ENCODE measurements at regions not wholly inside any gene's neighbourhood (a gene's known extent, or its start where the extent isn't known, plus 50 kb on each side); places are given as distances from the start of the nearest gene placed in this dataset.

DNA sequence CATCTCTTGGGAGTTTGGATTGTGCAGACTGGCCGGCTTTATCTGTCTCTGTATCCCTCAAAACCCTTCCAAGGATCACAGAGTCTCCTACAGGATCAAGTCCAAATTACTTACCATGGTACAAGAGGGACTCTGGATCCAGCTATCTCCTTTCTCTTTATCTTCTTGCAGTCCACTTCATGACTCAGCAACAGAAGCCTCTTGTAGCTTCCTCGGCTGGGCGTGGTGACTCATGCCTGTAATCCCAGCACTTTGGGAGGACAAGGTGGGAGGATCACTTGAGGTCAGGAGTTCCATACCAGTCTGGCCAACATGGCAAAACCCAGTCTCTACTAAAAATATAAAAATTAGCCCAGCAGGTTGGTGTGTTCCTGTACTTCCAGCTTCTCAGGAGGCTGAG lies 189.7 kb downstream of the BCAT1 start:
- DNase-seq: peak; percentile 69

DNA sequence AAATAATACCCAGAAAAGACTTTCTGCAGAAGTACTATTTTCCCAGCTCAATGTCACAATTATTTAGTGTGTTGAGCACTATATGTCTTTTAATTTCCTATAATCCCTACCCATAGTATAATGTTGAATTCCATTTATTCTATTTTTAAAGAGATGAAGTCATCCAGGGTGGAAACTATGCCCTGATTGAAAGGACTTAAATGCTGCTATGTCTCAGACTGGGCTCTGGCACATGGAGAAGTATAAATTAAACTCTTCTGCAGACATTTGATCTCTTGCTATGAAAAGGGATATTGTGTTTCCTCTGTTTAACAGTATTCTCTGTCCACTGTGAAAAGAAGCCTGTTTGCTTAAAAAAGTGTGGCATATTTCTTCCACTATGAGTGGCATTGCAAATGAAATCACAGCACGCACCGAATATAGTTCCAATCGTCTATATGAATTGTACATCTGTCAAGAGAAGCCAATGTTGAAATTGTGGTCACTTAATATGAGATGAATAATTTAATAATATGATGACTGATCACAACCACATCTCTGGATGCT lies 192.3 kb downstream of the BCAT1 start:
- DNase-seq: no peak

DNA sequence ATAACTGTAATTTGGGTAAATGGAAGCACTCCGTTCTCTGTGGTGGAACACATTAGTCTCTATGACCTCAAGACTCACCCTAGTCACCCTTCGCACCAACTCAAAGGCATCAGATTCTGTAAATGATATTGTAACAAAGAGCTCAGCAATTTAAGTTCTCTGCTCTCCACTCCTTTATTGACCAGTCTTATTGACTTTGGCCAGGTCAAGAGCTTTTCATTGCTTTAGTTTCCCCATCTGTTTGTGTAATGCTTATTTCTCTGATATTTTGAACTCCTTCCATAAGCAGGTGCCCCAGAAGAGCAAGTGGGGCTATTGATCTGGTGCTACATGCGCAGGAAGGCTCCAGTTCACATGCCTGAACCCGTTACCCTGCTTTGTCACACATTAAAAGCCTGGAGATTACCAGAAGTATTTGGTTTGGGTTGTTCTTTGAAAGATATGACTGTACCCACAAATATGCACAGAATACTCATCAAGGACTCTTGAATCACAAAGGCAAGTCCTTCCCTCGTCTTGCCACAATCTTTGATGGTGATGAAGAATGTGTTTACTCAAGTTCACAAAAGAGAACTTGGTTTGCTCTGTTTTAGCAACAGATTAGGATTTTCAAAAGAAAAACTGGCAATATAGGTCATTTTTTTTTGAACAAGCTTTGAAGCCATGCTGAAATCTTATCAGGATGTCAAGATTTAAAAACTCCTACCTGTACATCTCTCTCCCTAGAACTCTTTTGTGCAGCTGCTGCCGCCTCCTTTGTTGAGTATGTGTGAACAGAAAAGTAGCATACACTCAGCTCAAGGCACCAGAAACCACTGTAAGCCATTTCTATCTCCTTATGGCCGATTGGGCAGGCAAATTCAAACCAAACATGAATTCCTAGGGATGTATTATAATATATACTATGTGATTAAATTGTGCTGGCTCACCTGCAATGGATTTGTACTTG lies 193.9 kb downstream of the BCAT1 start:
- peak; percentile 89 for DNase-seq

- no peak for DNase-seq
Observed at GRCh38 chr12:24752763-24753462, 196.0 kb downstream of the BCAT1 start.

DNA sequence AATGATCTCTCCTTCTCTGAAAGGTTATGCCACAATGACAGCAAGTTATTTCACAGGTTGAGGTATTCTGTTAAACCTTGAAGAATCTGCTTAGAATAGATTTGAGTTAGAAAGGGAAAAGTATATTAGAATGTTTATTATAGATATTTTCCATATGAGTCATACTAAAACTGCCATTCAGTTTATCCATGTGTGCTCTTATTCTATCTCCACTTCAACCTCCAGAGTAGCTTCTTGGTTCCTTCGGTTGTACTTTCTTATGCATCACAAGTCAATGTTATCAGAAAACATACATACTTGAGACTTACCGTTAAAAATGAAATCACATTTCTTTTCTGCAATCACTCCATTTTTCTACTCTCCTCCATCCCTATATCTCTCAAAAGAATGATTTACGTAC lies 197.7 kb downstream of the BCAT1 start:
- peak; percentile 25 for DNase-seq

GRCh38 chr12:24750263-24750662 lies 198.6 kb downstream of the BCAT1 start:
- no peak for DNase-seq

GRCh38 chr12:24749171-24749570 lies 199.7 kb downstream of the BCAT1 start:
- DNase-seq: no peak

DNA sequence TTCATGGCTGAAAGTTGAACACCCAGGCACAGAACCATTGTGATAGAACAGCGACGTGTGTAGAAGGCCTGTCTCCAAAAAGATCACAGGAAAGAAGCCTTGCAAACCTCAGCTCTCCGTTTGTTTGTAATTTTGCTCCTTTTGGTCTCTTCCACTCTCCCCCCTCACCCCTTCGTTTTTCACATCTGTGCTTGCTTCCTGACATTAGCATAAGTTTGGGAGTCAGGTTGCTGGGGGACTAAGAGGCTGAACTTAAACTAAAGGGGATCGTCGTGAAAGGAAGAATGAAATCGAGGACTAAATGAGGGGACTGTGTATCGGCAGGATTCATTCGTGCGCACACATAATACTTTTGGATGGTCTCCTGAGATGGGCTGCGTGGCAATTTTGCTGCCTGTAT lies 200.6 kb downstream of the BCAT1 start:
- DNase-seq: no peak

DNA sequence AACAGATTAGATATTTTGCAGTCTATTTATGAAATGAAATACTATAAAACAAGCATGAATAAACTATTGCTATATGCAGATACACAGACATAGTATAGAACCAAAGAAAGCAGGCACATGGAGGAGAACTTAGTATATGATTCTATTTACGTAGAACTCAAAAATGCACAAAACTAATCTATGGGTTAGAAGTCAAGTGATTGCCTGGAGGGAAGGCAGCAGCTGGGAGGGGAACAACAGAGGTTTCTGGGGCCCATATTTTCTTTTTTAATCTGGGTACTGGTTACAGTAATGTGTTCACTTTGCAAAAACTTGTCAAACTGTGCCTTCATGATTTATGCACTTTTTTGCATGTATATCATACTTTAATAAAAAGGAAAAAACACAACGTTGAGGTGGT lies 202.0 kb downstream of the BCAT1 start:
- no peak for DNase-seq

DNA sequence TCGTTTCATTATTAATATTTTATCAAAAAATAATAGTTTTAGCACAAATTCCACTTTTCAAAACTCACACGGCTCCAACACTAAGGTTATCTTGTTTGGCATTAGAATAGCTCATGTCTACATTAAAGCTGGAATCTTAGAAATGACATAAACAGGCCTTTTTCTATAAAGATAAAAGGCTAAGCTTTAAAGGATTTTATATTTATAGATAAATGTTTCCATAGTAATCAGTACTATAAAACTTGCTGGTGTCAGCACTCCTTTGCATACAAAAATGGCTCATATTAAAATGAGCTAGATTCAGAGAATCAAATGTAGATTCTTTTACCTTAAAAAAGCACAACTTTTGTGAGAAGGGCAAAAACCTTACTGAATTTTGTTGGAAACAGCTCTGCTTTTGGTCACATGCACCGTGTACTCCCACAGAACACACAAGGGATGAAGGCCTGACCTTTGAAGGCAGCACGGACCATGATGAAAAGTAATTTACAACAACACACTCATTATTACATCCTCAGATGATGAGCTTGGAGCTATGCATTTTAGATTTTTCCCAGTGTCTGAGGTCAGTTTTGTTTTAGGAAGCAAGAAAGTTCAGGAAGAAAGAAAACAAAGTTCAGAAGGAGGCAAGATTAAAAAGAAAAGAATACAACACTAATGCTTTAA lies 202.8 kb downstream of the BCAT1 start:
- DNase-seq: no peak

DNA sequence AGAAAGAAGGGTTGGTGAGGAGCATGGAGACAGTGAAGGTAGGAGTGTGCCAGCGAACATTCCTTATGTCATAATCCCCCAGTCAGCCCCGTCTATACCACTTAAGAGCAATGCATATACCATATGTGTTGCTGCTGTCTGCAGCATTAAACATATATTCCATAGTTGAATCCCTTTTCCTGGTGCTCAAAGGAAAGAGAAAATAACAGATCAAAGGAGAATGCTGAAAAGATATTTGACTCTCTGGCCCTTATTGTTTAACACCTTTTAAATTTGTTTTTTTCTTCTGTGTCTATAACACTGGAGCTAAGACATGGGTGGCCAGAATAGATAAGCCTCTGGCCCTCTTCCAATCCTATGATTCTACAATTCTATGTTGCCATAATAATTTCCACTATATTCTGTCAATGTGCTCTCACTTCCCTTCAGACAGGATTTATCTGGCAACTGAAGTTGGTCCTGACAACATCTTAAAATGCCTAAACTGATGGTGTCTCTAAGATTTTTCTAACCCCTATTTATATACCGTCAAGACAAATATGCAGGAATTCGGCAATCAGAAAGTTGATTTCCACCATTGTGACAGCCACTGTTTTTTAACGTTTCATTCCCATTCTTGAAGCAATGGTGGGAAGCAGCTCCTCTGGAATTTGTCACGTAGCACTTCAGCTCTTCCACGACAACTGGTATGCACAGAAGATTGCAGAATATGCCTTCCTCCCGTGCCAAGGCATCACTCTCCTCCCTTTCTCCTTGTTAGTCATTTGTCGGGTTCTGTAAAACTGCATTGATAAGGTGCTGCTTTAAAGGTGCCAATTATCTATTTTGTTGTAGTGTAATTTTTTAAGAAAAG lies 204.7 kb downstream of the BCAT1 start:
- DNase-seq: peak; percentile 27

- no peak for DNase-seq
Observed at GRCh38 chr12:24742378-24742777, 206.5 kb downstream of the BCAT1 start.

- DNase-seq: no peak
Observed at GRCh38 chr12:24741216-24741615, 207.7 kb downstream of the BCAT1 start.

DNA sequence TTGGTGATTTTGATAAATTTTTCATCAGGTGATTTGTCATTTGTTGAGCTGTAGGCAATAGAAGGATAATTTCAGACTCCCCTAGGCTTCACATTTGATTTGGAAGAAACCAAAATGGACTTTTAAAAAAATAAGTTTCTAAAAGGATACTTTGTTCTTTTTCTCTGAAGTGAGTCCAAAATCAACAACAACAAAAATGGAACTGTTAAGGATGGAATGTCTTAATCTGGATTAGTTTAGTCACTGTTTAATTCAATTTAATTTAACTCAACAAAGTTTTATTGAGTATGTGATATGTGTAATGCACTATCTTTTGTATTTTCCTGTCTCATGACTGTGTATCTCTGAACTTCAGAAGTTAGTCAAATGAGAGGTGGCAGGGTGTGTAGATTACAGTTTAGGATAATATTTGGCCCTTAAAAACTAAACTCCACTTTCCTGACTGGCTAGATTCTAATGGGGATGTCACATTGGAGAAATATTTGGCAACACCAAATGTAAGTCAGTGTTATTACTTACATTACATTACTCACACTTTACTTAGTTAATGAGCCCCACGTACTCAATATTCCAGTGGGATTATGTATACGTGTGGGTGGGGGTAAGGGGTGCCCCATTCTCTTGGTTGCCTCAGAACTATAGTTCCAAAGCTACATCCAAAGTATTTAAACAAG lies 209.7 kb downstream of the BCAT1 start:
- DNase-seq: no peak

GRCh38 chr12:24738441-24738840 lies 210.5 kb downstream of the BCAT1 start:
- peak; percentile 63 for DNase-seq

GRCh38 chr12:24731596-24731995 lies 217.3 kb downstream of the BCAT1 start:
- DNase-seq: no peak

- DNase-seq: no peak
Observed at GRCh38 chr12:24730489-24730896, 218.4 kb downstream of the BCAT1 start.

DNA sequence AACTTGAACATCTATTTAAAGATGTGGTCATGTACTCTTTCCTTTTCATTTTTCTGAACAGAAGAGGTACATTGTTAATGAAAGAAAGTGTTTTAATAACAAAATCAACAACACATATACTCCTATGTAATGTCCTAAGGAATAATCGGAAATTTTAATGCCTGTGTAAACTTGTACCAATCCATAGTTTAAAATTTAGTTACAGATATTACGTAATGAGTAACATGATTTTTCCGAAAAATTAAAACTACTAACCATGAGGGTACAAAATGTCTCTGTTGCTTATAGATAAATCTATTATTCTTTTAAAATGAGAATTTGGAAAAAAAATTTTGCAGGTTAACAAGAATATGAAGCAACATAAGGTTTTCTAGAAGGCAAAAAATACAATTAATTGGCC lies 220.1 kb downstream of the BCAT1 start:
- no peak for DNase-seq

- peak; percentile 28 for DNase-seq
Observed at GRCh38 chr12:24728366-24728765, 220.5 kb downstream of the BCAT1 start.

DNA sequence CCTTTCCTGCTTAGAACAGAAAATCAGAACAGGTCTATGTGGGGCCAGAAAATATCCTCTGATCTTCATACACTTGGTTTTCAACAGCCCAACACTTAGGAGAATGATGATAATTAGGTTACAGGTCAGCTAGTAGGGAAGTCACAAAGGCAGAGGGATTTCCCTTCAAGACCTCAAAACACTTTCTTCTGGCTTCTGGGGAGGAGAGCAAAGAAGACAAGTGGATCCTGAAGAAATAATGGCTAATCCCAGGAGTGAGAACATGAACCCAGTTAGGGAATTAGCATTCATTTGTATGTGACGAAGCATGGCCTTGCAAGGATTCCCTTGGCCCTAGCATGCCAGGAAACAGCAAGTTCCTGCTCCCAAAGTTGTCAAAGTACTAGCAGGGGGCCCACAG lies 223.3 kb downstream of the BCAT1 start:
- DNase-seq: no peak

DNA sequence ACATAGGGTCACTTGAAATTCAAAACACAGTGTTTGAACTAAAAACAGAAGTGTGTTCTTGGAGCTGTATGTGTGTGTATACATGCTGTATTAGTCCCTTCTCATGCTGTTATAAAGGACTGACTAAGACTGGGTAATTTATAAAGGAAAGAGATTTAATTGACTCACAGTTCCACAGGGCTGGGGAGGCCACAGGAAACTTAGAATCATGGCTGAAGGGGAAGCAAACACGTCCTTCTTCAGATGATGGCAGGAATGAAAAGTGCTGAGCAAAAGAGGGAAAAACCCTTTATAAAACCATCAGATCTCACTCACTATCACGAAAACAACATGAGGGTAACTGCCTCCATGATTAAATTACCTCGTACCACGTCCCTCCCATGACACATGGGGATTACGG lies 224.1 kb downstream of the BCAT1 start:
- DNase-seq: no peak

DNA sequence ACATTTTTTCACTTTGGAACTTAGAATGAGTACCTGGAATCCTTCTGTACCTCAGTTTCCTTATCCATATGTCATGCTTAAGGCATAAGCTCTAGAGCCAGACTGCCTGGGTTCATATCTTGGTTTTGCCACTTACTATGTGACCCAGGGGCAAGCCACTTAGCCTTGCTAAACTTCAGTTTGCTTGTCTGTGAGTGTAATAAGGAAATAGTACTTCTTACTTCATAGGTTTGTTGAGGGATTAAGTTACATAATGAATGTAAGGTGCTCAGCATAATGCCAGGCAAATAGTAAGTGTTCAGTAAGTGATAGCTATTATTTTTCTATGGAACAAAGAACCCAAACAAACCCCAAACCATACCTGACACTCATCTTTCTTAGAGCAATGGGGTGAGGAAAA lies 225.1 kb downstream of the BCAT1 start:
- DNase-seq: no peak
